AG04450 (cell line): ENCODE measurements at regions not wholly inside any gene's neighbourhood (a gene's known extent, or its start where the extent isn't known, plus 50 kb on each side); places are given as distances from the start of the nearest gene placed in this dataset.

Experiments
- CTCF ChIA-PET: fragments of 300-600, 350-600 bp; formaldehyde crosslinking; extraction: SDS; loops from one replicate; lab custom pipeline; 2022; ENCODE audit warnings: antibody characterized with exemption, inconsistent platforms; lab: Charles Lee
- POLR2A ChIA-PET: fragments of 350-600 bp; formaldehyde crosslinking; extraction: SDS; loops from one replicate; lab custom pipeline; 2021; ENCODE audit warnings: antibody characterized with exemption, inconsistent platforms; lab: Yijun Ruan, JAX
- DNase-seq: peaks from one replicate; pipeline ENCODE4 v3.0.0-alpha.2; 2011; ENCODE audit warnings: low read depth, low spot score
- H3K27ac ChIP-seq: one replicate; pipeline ENCODE4 v1.5.1; 2012; ENCODE audit warnings: low read depth, low read length, control low read depth
- H3K27me3 ChIP-seq: one replicate; pipeline ENCODE4 v1.6.0; 2012; ENCODE audit warnings: low read length; ENCODE audit not compliant: control insufficient read depth, insufficient read depth
- H3K4me3 ChIP-seq: 2 replicates; pipeline ENCODE4 v1.5.1; 2011; ENCODE audit warnings: mild to moderate bottlenecking, low read depth, low read length, control low read depth
- H3K9me3 ChIP-seq: 2 replicates; pipeline ENCODE4 v1.5.1; 2012; ENCODE audit warnings: low read length; ENCODE audit not compliant: control insufficient read depth, insufficient read depth
- CTCF ChIP-seq: IDR thresholded peaks from 2 replicates; pipeline ENCODE4 v1.5.1; 2011; ENCODE audit warnings: low read depth, low read length, control low read depth, inconsistent platforms

- Histone ChIP-seq H3K4me3 (no peak overlapping the region), H3K27me3 (no peaks in the 10 kb centered on the region), H3K9me3 (no peaks in the 10 kb centered on the region), H3K27ac (no peak overlapping the region)
- no peak for TF ChIP-seq CTCF
- DNase-seq: no peak
- CTCF ChIA-PET: no interaction called here
- POLR2A ChIA-PET: no interaction called here
Measured at GRCh38 chr11:29012507-29012906, 904.3 kb downstream of the METTL15 start.

- no peaks in the 10 kb centered on the region for H3K9me3 ChIP-seq
- ChIA-PET CTCF (interaction anchor here (1.2 kb wide), 1 partner anchor 10 kb away, joined by 3 read pairs; no protein-coding TSS in a partner anchor), POLR2A (no interaction called here)
- no peaks in the 10 kb centered on the region for H3K27me3 ChIP-seq
- no peak overlapping the region for H3K27ac ChIP-seq
- DNase-seq: no peak
- no peak for TF ChIP-seq CTCF
- H3K4me3 ChIP-seq: no peak overlapping the region
Measured at GRCh38 chr11:29009426-29009825, 901.2 kb downstream of the METTL15 start.

- CTCF ChIA-PET: interaction anchor here (0.6 to 1.2 kb wide), 2 partner anchors 11 to 286 kb away, joined by 3 read pairs; no protein-coding TSS in a partner anchor
- DNase-seq: no peak
- no peak overlapping the region for H3K27ac ChIP-seq
- no peaks in the 10 kb centered on the region for H3K9me3 ChIP-seq
- H3K27me3 ChIP-seq: no peaks in the 10 kb centered on the region
- no peak for TF ChIP-seq CTCF
- POLR2A ChIA-PET: no interaction called here
- no peak overlapping the region for H3K4me3 ChIP-seq
Measured at GRCh38 chr11:29008481-29008880, 900.3 kb downstream of the METTL15 start.

- no peak overlapping the region for H3K27ac ChIP-seq
- ChIA-PET POLR2A (no interaction called here), CTCF (interaction anchor here (1.2 kb wide), 1 partner anchor 14 kb away, joined by 5 read pairs; no protein-coding TSS in a partner anchor)
- TF ChIP-seq CTCF: no peak
- no peak overlapping the region for H3K4me3 ChIP-seq
- H3K9me3 ChIP-seq: no peaks in the 10 kb centered on the region
- no peaks in the 10 kb centered on the region for H3K27me3 ChIP-seq
- no peak for DNase-seq
Measured at GRCh38 chr11:29006668-29007067, 898.5 kb downstream of the METTL15 start.

GRCh38 chr11:29005401-29005980 lies 897.3 kb downstream of the METTL15 start:
- no peak for DNase-seq
- no peak for TF ChIP-seq CTCF
- ChIA-PET POLR2A (no interaction called here), CTCF (no interaction called here)
- H3K27me3 ChIP-seq: no peaks in the 10 kb centered on the region
- no peak overlapping the region for H3K4me3 ChIP-seq
- no peak overlapping the region for H3K27ac ChIP-seq
- H3K9me3 ChIP-seq: no peaks in the 10 kb centered on the region
